ENCODE measurements at regions not wholly inside any gene's neighbourhood (a gene's known extent, or its start where the extent isn't known, plus 50 kb on each side); places are given as distances from the start of the nearest gene placed in this dataset.

DNA sequence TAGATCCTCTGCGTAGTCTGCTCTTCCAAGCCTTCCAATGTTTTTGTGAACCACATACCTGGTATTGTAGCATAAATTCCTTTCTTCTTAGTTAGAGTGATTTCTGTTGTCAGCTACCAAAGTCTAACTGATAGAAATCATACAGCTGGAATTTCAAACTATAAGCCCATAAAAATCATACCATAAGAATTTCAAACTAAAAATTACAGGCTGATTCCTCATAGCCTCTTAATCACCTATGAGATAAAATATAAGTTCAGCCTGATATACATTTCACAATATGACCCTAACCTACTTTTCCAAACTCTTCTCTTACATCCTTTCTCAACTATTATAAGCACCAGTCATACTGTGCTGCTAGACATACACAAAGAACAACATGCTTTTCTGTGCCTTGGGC lies 64.8 kb downstream of the PTHLH start:
- DNase-seq: no peak

- no peak for DNase-seq
Observed at GRCh38 chr12:27906658-27907473, 65.7 kb downstream of the PTHLH start.

GRCh38 chr12:27906127-27906500 lies 66.4 kb downstream of the PTHLH start:
- no peak for DNase-seq

GRCh38 chr12:27905285-27906126 lies 67.0 kb downstream of the PTHLH start:
- no peak for DNase-seq

DNA sequence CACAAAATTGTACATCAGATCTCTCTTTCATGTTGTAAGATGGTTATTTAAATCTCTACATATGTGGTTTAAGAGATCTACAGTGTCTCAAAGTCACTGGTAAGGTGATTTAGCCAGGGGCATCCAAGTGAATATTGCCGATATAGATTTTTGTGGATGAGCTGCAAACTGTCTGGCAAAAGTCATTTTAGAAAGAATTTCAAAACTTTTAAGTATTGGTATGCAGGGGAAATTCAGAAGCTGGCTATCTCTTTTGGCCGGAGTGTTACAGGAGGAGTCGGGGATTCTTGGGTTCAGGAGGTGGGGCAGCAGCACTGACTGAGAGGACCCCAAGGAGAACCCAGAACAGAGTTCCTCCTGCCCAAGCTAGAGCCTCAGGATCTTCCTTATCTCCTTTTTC lies 69.9 kb downstream of the PTHLH start:
- no peak for DNase-seq

- no peak for DNase-seq
Observed at GRCh38 chr12:27901959-27902358, 70.6 kb downstream of the PTHLH start.

GRCh38 chr12:27900920-27901879 lies 71.3 kb downstream of the PTHLH start:
- DNase-seq: no peak

DNA sequence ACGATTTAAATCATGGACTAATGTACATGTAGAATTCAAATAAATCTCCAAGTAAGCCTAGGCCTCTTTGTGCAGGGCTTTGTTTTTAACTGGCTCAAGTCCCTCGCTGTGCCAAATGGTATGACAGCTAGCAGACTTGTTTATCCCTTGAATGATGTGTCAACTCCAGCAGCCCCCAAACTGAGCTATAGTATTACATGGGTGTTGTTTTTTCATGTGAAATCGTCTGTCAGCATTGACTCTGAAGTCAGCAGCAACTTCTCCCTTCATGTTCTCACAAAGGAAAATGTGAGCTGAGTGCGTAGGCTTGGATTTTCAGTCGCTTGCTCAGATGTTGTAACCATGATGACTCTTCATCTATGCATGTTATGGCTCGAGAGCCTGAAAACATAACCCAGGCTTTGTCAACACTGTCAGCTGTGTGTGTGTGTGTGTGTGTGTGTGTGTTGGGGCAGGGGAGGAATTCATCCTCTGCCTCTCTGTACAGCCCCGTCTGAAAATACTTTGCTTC lies 73.3 kb downstream of the PTHLH start:
- peak; percentile 61 for DNase-seq

DNA sequence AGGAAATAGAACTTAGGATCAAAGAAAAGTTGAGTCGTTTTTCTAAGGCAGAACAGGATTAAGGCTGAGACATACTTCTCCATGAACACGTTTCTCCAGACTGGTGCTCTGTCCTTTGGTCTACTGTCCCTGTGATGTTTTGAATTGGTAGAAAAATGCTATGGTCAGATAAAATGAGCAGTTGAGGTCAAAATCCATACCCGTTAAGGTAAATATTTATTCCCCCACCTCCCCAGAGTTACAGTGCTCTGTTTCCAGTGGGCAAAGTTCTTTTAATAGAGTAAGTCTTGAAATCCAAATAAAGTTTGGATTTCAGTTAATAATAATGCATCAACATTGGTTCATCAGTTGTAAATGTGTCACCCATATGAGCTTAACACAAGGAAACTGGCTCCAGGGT lies 74.5 kb downstream of the PTHLH start:
- no peak for DNase-seq

DNA sequence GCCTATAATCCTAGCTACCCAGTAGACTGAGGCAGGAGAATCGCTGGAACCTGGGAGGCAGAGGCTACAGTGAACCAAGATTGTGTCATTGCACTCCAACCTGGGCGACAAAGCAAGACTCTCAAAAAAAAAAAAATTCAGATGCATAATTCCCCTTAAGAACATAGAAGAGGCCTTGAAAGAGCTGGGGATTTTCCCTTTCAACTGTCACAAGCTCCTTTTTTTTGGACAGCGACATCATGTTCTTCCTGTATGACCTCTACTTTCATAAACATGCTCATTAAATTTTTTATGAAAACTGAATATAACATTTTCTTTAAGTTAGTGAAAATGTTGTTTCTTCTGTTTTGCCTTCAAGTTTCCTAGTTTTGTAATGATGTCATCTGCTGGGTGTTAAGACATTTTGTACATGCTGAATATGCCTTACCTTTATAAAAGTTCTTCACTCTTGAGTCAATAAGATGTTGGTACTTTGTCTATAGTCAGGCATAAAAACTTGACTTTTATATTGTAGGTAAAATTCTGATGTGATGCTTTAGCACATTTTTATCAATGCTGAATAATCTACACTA lies 76.0 kb downstream of the PTHLH start:
- DNase-seq: no peak

DNA sequence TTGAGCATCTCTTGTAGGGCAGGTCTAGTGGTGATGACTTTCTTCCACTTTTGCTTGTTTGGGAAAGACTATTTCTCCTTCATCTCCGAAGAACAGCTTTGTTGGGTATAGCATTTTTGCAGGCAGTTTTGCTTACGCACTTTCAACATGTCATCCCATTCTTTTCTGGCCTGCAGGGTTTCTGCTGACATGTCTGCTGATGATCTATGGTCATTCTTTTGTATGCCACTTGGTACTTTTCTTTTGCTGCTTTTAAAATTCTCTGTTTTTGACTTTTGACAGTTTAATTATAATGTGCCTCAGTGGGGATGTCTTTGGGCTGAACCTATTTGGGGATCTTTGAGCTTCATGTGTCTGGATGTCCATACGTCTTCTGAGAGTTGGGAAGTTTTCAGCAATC lies 78.2 kb downstream of the PTHLH start:
- DNase-seq: no peak

DNA sequence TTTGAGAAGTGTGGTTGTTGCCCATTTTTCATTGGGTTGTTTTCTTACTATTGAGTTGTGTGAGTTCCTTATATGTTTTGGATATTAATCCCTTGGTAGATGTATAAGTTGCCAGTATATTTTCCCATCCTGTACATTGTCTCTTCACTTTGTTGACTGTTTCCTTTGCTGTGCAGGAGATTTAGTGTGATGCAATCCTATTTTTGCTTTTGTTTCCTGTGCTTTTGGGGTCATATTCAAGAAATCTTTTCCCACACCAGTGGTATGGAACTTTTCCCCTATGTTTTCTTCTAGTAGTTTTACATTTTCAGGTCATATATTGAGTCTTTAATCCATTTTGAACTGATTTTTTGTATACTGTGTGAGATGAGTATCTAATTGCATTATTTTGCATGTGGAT lies 92.8 kb downstream of the PTHLH start:
- no peak for DNase-seq

DNA sequence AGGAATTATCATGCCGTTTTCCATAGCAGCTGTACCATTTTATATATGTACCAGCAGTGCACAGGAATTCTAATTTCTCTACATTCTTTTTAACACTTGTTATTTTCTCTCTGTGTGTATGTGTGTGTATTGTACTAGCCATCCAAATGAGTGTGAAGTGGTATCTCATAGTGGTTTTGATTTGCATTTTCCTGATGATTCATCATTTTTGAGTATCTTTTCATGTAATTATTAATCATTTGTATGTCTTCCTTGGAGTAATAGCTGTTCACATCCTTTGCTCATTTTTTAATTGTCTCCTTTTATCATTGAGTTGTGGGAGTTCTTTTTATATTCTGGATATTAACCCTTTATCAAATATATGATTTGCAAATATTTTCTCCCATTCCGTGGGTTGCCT lies 95.6 kb upstream of the MANSC4 start:
- DNase-seq: no peak

- DNase-seq: no peak
Observed at GRCh38 chr12:27873010-27873409, 93.0 kb upstream of the MANSC4 start.

GRCh38 chr12:27871946-27872345 lies 91.9 kb upstream of the MANSC4 start:
- no peak for DNase-seq

- no peak for DNase-seq
Observed at GRCh38 chr12:27870939-27871338, 90.9 kb upstream of the MANSC4 start.

GRCh38 chr12:27869567-27869966 lies 89.5 kb upstream of the MANSC4 start:
- no peak for DNase-seq

- no peak for DNase-seq
Observed at GRCh38 chr12:27868139-27868538, 88.1 kb upstream of the MANSC4 start.

DNA sequence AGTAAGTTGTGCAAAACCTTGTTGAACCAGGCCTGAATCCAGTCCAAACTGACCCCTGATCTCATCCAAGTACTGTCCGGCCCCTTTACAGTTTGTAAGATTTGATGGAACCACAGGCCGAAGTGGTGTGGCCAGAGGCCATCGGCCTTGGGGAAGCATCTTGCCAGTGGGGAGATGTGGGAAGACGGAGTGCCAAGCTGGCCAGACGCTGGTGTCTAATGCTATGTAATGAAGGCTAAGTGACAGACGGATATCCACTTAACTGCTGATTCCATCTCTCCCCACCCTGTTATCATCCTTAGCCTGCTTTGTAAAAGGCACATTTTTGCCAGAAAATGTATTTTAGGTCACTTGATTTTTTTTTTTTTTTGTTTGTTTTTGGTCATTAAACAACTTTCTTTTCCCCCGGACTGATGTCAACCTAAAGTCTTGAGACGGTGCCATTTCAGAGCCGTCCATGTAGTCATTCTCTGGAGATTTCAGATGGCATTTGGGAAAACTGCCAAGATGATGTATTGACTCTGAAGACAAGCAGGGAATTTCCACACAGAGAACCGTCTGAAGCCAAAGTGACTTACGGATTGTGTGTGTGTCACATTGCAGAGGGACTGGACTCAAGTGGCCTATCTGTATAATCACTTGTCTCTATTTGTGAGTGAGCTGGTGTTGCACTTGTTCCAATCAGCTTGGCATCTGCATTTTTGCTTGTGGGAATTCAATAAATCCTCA lies 86.5 kb upstream of the MANSC4 start:
- peak; percentile 17 for DNase-seq

GRCh38 chr12:27865421-27865820 lies 85.4 kb upstream of the MANSC4 start:
- DNase-seq: no peak

DNA sequence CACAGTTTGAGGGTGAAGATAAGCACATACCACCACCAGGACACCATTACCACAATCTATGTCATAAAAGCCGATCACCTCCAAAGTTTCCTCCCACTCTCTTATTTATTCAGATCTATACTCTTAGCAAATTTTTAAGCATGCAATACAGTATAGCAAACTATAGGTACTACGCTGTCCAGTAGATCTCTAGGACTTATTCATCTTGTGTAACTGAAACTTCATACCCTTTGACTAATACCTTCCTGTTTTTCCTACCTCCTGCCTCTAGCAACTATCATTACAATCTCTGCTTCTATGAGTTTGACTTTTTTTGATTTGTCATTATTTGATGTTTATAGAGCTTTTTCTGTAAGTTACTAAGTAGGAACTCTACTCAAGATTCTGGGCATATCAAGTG lies 84.5 kb upstream of the MANSC4 start:
- no peak for DNase-seq

- DNase-seq: no peak
Observed at GRCh38 chr12:27863839-27864238, 83.8 kb upstream of the MANSC4 start.

Measured in T1000 (cell line).